ENCODE measurements at regions not wholly inside any gene's neighbourhood (a gene's known extent, or its start where the extent isn't known, plus 50 kb on each side); places are given as distances from the start of the nearest gene placed in this dataset.

DNA sequence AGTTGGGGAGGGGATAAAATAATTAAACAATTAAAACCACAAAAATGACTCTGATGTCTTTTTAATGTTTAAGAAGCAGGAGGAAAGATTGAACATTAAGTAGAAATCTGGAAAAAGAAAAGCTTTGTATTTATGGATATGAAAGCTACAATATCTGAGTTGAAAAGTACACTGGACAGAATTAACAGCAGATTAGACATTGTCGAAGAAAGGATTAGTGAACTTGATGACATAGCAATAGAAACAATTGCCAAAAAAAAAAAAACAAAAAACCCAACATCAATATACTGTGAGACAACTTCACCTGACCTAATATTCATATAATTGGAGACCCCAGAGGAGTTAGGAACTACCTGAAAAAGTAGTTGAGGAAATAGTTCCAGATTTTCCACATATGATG lies 289.5 kb upstream of the RGS6 start:
- no peak overlapping the region for H2AFZ ChIP-seq
- H3K27me3 ChIP-seq (ENCODE audit: insufficient read depth, low read depth): no peaks in the 10 kb centered on the region
- H3K4me3 ChIP-seq: no peak overlapping the region
- 0 out of 2 replicates have a peak, but pooled peaks cover 3% of the 10 kb centered on the region for H4K20me1 ChIP-seq (ENCODE audit: insufficient read depth)
- no peak overlapping the region for H3K4me2 ChIP-seq
- intact Hi-C loops (cut with micrococcal nuclease; ENCODE audit: unreplicated experiment): no loop called here
- H3F3A ChIP-seq (ENCODE audit: insufficient read depth, low read depth): peaks cover 26% of the 10 kb centered on the region
- DNase-seq: no peak
- ChIA-PET POLR2A (ENCODE audit: unreplicated experiment) (no interaction called here), CTCF (no interaction called here)
- no peaks in the 10 kb centered on the region; the same call in 1 of the 2 replicates for H3K36me3 ChIP-seq (ENCODE audit: low read depth)
- H3K4me1 ChIP-seq (replicated peaks; ENCODE audit: insufficient read depth): peaks cover 15% of the 10 kb centered on the region
- no peaks in the 10 kb centered on the region for H3K79me2 ChIP-seq (ENCODE audit: low read depth)
- BruUV-seq (replicated peaks): no TSS peak
- H3K9me3 ChIP-seq (ENCODE audit: insufficient read depth, low read depth): peaks cover 11% of the 10 kb centered on the region
- no peaks in the 10 kb centered on the region for H3K9me2 ChIP-seq (ENCODE audit: insufficient read depth)
- no peak overlapping the region for H3K27ac ChIP-seq
- no peak for TF ChIP-seq EZH2 (IDR thresholded peaks at IDR 0.05; ENCODE audit: low read depth)
- TF ChIP-seq, protein P1, sequence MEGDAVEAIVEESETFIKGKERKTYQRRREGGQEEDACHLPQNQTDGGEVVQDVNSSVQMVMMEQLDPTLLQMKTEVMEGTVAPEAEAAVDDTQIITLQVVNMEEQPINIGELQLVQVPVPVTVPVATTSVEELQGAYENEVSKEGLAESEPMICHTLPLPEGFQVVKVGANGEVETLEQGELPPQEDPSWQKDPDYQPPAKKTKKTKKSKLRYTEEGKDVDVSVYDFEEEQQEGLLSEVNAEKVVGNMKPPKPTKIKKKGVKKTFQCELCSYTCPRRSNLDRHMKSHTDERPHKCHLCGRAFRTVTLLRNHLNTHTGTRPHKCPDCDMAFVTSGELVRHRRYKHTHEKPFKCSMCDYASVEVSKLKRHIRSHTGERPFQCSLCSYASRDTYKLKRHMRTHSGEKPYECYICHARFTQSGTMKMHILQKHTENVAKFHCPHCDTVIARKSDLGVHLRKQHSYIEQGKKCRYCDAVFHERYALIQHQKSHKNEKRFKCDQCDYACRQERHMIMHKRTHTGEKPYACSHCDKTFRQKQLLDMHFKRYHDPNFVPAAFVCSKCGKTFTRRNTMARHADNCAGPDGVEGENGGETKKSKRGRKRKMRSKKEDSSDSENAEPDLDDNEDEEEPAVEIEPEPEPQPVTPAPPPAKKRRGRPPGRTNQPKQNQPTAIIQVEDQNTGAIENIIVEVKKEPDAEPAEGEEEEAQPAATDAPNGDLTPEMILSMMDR (conservative IDR thresholded peaks at IDR 0.05): no peak

GRCh38 chr14:71645656-71646055 lies 286.6 kb upstream of the RGS6 start:
- ChIA-PET POLR2A (ENCODE audit: unreplicated experiment) (no interaction called here), CTCF (no interaction called here)
- no peak for DNase-seq
- intact Hi-C loops (cut with micrococcal nuclease; ENCODE audit: unreplicated experiment): loop anchor here (5.0 kb wide), 1 partner anchor 323 kb away; the partner anchor contains the start of gene SIPA1L1
- Histone ChIP-seq H3K4me2 (no peak overlapping the region), H3K27me3 (ENCODE audit: insufficient read depth, low read depth) (no peaks in the 10 kb centered on the region), H2AFZ (no peak overlapping the region), H3F3A (ENCODE audit: insufficient read depth, low read depth) (peaks cover 33% of the 10 kb centered on the region), H3K27ac (no peak overlapping the region), H3K4me1 (replicated peaks; ENCODE audit: insufficient read depth) (peaks cover 27% of the 10 kb centered on the region), H4K20me1 (ENCODE audit: insufficient read depth) (0 out of 2 replicates have a peak, but pooled peaks cover 3% of the 10 kb centered on the region), H3K36me3 (ENCODE audit: low read depth) (no peaks in the 10 kb centered on the region; the same call in 1 of the 2 replicates), H3K79me2 (ENCODE audit: low read depth) (peaks cover 8% of the 10 kb centered on the region; the same call in 1 of the 2 replicates), H3K9me3 (ENCODE audit: insufficient read depth, low read depth) (peaks cover 11% of the 10 kb centered on the region), H3K4me3 (no peak overlapping the region), H3K9me2 (ENCODE audit: insufficient read depth) (no peaks in the 10 kb centered on the region)
- no TSS peak for BruUV-seq (replicated peaks)
- no peak for TF ChIP-seq EZH2 (IDR thresholded peaks at IDR 0.05; ENCODE audit: low read depth)
- TF ChIP-seq, protein P1 (conservative IDR thresholded peaks at IDR 0.05): no peak

GRCh38 chr14:71646518-71646917 lies 285.7 kb upstream of the RGS6 start:
- CTCF ChIA-PET: no interaction called here

More at GRCh38 chr14:71646518-71646917, 285.7 kb upstream of the RGS6 start:
- no peaks in the 10 kb centered on the region for H3K9me2 ChIP-seq (ENCODE audit: insufficient read depth)
- TF ChIP-seq EZH2 (IDR thresholded peaks at IDR 0.05; ENCODE audit: low read depth): no peak
- TF ChIP-seq, protein P1 (conservative IDR thresholded peaks at IDR 0.05): no peak
- peak overlapping the region; percentile 56 for H3K4me2 ChIP-seq
- peaks cover 7% of the 10 kb centered on the region; the same call in 1 of the 2 replicates for H3K36me3 ChIP-seq (ENCODE audit: low read depth)
- 0 out of 2 replicates have a peak, but pooled peaks cover 3% of the 10 kb centered on the region for H4K20me1 ChIP-seq (ENCODE audit: insufficient read depth)
- BruUV-seq (replicated peaks): no TSS peak
- POLR2A ChIA-PET (ENCODE audit: unreplicated experiment): no interaction called here
- H3K9me3 ChIP-seq (ENCODE audit: insufficient read depth, low read depth): peaks cover 11% of the 10 kb centered on the region
- no peak overlapping the region for H2AFZ ChIP-seq
- peak overlapping the region; percentile 40 for H3K27ac ChIP-seq
- DNase-seq: no peak
- H3K27me3 ChIP-seq (ENCODE audit: insufficient read depth, low read depth): no peaks in the 10 kb centered on the region
- H3K4me1 ChIP-seq (replicated peaks; ENCODE audit: insufficient read depth): peaks cover 27% of the 10 kb centered on the region
- intact Hi-C loops (cut with micrococcal nuclease; ENCODE audit: unreplicated experiment): loop anchor here (5.0 kb wide), 1 partner anchor 324 kb away; the partner anchor contains the start of gene SIPA1L1
- H3F3A ChIP-seq (ENCODE audit: insufficient read depth, low read depth): peaks cover 33% of the 10 kb centered on the region
- peaks cover 8% of the 10 kb centered on the region; the same call in 1 of the 2 replicates for H3K79me2 ChIP-seq (ENCODE audit: low read depth)
- H3K4me3 ChIP-seq: no peak overlapping the region

All from PC-9 (cell line).